DMS153 treated with DMSO at 0.1 percent for 48 hours (cell line): ENCODE measurements at regions not wholly inside any gene's neighbourhood (a gene's known extent, or its start where the extent isn't known, plus 50 kb on each side); places are given as distances from the start of the nearest gene placed in this dataset.

Experiments used
- DNase-seq: peaks from one replicate; lab custom pipeline; 2025; ENCODE audit not compliant: unreplicated experiment; lab: John Stamatoyannopoulos, UW

DNA sequence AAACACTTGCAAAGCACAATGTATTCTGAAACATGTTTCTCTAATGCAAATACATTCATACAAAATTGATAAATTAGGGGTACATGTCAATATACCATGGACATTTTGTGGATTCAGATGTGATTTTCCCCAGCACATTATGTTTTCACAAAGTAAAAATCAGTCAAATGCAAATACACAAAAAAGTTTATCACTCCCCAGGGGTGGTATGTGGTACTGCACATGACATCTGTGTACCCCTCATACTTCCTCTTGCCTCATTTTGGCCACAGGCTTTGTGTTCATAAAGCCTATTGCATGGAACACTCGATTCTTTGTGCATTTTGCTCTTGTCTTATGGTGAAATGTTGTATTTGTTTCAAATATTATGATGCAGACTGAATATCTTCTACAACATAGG lies 116.8 kb upstream of the PDE4D start:
- no peak for DNase-seq

DNA sequence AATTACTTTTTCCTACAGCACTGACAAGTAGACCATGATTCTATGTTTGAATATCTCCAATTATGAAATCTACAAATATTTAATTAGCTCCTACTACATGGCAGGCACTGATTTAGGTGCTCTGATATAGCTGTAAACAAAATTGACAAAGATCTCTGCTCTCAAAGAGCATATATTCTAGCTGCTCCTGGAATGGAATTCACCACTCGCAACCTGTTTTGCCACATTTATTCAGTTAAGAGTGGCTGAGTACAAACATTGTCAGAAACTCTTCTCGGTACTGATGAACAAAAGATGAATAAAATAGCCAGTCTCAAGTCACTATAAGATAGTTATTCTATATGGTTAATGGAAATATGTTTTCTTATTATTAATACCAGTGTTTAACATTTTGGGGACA lies 114.2 kb upstream of the PDE4D start:
- no peak for DNase-seq

DNA sequence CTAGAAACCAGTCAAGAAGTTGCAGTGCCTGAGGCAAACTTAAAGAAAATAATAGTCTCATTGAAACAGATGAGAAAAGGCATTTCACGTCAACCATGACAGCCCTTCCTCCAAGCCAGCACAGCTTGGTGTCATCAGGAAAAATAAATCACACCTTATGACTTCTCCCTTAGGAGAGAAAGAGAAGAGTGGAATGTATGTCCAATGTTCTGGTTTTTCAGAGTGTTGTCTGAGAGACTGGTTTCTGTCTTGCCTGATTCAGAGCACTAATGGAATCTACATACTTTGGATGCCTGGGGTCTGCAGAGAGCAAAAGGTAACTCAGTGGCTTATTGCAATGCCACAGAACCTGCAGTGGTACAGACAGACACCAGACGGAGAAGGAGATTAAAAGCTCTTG lies 105.5 kb upstream of the PDE4D start:
- DNase-seq, result no peak

DNA sequence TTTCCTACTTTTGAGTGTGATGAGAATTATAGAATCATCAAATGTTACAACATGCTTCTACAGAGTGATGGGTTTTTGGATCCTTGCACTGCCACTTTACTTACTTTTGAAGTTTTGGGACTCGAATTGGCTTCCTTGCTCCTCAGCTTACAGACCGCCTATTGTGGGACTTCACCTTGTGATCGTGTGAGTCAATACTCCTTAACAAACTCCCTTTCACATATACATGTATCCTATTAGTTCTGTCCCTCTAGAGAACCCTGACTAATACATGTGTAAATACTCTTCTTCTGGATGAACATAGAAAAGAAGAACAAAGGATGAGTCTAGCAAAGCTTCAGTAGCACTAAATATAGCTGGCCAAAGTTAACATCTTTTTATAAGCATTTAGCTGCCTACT lies 98.7 kb upstream of the PDE4D start:
- DNase-seq, result no peak

- no peak for DNase-seq
Observed at GRCh38 chr5:59988396-59988795, 94.9 kb upstream of the PDE4D start.

DNA sequence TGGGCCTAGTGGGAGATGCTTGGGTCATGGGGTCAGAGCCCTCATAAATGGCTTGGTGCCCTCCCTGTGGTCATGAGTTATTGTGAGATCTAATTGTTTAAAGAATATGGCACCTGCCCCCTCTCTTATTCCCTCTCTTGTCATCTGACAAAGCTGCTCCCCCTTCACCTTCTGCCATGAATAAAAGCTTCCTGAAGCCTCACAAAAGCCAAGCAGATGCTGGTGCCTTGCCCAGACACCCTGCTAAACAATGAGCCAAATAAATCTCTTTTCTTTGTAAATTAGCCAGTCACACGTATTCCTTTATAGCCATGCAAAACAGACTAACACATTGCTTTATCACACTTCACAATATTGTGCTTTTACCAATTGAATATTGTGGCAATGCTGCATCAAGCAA lies 82.8 kb upstream of the PDE4D start:
- DNase-seq, result no peak

GRCh38 chr5:59972043-59972442 lies 78.5 kb upstream of the PDE4D start:
- no peak for DNase-seq

- no peak for DNase-seq
Observed at GRCh38 chr5:59959330-59959729, 65.8 kb upstream of the PDE4D start.

DNA sequence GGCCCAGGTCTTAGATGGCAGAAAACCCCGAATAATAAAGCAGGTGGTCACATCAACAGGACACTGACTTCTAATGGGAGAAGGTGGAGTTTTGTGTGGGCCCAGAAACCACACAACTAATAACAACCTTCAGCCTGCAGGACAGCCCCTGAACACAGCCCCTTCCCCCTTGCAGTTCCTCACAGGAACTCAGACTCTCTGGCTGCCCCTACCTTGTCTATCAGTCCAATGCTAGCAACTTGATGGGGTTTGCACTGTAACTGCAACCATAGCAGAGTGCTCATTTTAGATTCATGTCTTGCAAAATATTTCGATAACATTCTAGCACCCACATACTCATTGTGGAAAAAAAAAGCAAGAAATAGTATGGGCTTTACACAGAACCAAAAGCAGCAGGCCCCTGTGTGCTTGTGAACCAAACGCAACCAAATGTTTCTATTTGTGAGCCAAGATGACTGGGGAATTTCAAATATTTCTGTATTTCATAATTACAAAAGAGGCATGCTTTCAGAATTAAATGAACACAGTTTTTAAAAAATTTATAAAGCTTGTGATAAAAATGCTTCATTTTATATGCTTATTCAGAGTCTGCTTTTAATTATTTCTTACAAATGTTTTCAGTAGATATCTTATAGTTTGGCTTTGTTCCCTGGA lies 62.7 kb upstream of the PDE4D start:
- no peak for DNase-seq

DNA sequence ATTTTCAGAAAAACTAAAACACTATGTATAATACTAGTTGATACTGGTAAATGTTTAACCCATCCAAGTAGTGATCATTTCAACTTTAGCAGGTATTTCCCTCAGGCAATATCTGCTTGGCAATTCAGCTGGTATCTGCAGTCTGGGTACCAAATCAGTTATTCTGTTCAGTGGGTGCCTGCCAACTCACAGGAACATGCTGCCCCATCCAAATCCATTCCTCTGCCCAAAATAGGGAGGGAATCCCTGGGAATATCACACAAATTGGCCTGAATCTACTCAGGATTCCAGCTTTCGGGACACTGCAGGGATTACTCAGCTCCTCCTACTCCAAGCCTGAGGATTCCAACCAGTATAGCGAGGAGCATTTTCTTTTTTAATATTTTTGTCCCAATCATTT lies 61.7 kb upstream of the PDE4D start:
- DNase-seq, result no peak

DNA sequence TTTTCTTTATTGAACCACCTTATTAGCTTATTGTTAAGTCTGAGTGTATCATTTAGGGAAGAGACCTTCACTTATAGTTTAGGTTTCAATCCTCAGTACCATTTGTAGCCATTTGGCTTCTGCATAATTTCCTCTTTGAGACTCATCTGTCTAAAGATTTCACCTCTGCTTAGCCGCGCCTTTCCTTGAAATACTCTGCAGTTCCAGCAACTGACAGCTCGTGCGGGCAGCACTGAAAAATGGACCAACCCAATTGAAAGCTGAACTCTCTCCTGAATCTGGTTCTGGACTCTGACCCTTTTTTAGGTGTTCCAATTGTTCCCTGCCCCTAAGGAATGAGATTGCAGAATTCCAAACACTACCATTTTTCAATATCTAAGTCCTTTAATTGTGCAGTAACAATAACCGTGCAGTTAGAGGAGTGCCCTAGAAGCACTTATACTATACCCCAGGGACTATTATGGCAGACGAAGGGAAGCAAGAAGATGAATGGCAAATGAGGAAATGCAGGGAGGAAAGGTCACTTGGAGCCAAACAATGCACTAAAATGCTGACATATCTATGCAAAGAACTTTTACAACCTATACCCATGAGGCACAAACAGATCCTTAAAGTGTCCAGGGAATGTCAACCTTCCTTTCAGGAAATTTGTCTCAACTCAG lies 50.1 kb upstream of the PDE4D start:
- no peak for DNase-seq
